HG02973 (cell line): ENCODE measurements at regions not wholly inside any gene's neighbourhood (a gene's known extent, or its start where the extent isn't known, plus 50 kb on each side); places are given as distances from the start of the nearest gene placed in this dataset.

Source experiments
- ATAC-seq: cut with Tn5 transposase; IDR thresholded peaks from one replicate; pipeline ENCODE4 v1.9.1; 2021; ENCODE audit warnings: moderate library complexity; ENCODE audit not compliant: unreplicated experiment

DNA sequence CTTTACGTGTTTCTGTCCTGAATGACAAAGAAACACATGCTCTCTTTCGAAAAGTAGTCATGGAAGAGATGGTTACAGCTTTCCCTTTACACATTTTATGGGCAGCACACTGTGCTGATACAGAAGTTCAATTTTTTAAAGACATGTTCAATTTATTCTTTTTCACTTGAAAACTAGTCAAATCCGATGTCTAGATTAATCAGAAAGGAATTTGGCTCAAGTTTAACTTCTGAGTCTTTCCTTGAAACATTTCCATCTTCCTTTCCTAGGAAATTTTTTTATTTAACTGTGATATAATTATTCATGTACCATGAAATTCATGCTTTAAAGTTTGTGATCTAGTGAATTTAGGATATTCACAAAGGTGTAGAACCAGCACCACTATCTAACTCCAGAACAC, 360.1 kb downstream of the TNS3 start:
- no peak for ATAC-seq

DNA sequence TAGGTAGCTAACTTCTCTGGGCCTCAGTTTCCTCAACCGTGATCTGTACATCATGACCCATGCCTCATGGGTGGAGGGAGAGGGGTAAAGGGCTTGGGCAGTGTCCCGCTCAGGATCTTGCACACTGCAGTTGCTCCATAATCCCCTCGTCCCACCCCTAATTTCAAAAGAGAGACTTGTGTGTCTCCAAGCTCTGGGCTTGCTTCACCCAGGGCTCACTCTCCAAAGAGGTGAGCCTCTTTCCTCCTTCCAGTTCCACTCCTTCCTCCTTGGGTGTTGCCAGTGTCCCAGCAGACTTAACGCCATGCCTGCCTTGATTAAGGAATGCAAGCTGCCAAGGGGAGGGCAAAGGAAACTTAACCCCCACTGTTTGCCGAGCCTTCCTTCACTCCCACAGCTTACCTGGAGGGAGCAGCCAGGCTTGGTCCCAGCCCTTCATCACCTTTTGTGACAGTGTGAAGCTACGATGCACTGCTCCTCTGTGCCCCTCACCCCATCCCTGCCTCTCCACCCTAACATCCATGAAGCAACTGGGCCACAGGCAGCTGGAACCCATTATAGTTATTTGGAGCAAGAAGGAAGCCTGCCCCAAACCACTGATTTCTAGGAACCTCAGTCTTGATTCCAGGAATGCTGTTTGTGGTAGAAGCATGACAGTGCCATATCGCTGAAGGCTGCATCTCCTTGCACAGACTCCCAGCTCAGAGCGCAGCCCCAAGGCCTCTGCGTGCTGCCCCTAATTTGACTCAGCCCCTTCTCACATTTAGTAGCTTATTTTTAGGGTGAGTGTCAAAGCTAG, 363.3 kb downstream of the TNS3 start:
- no peak for ATAC-seq

DNA sequence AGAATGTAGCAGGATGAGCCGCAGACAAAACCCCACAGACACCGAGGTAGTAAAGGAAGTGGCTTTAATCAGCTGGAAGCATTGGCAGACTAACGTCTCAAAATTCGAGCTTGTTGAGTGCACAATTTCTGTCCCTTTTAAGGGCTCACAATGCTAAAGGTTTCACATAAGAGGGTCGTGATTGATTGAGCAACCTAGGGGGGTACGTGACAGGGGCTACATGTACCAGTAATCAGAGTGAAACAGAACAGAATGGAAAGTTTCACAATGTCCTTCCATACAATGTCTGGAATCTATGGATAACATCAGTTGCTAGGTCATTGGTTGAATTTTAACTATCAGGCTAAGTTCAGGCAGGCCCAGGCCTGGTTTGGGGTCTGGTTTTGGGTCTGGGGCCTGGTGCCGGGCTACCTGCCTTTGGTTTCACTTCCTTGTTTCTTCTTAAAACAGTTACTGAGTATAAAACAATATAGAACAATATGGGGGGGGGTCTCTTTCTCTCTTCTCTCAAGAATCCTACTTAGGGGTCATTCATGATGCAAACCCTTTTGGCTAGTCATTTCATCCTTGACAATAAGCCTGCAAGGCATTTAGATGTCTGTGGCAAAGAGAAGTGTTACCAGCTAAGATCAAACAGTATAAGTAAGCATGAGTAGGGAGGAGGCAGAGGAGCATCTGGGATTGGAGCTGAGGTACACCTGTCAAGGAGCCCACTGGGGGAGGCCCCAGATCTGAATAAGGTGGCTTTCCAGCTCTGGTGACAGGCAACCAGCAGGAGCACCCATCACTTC, 364.1 kb downstream of the TNS3 start:
- ATAC-seq = no peak

DNA sequence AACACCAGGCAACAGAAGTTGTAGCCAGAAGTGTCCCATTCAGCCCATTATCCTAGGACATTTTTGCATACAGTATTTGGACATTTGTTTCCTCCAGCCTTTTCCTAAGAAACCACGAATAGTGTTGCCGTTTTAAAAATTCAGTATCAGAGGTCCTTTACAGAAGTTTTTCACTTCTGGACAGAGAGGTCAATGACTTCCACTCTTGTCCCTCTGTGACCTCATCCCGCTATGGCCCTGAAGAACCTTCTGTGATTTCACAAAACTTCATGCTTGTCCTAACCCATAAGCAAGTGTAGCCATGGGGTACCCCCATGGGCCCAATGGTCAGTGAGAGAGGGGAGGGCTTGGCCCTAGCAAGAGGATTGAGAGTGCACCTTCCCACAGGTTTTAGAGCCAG, 364.8 kb downstream of the TNS3 start:
- no peak for ATAC-seq

DNA sequence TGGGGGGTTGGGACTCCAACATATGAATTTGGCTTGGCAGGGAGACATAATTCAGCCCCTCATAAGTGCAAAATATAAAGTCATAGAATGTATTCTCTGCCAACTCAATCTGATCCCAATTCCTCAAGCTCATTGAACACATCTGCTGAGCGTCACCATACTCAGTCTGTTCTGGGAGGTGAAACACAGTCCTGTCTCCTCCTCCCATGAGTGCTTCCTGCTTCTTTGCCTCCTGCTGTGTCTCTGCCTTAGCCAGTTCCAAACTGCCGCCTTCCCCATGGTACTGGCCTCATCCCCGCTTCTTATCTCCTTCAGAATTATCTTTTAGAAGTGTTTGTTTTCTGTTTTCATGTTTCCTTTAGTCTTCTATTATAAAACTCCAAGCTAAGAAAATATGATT, 365.5 kb downstream of the TNS3 start:
- no peak for ATAC-seq

DNA sequence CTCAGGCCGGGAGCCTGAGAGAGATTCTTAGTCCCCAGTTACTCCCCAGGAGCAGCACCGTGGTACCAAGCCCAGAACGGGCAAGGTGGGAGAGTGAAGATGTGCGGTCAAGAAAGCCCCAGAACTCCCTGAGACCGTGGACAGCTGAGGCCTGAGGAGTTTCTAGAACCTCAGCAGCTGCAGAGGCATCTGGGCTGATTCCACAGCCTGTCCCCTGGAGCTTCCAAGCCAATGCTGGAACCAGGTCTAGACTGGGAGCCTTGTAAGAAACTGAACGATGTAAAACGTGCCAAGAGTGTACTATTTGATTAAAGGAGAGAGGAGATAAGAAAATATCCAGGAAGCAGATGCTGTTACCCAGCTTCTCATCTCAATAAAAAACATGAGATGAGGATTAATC, 366.3 kb downstream of the TNS3 start:
- ATAC-seq = no peak

DNA sequence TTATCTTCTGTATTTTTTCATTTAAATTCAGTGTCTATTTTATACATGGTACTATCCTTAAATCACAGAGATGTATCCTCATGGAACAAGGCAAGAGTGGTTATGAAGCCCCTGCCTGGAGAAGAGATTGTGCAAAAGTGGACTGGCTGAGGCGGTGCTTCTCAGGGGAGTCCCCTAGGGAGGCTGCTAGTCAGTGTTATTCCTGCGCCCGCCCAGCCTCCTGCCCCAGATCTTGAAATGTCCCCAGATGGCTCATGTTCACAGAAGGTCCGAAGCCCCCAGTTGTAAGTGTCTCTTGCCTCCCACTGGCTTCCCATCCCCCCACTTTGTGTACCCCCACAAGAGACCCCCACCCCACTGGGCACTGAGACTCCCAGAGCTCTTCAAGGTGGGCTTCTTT, 366.9 kb downstream of the TNS3 start:
- no peak for ATAC-seq

DNA sequence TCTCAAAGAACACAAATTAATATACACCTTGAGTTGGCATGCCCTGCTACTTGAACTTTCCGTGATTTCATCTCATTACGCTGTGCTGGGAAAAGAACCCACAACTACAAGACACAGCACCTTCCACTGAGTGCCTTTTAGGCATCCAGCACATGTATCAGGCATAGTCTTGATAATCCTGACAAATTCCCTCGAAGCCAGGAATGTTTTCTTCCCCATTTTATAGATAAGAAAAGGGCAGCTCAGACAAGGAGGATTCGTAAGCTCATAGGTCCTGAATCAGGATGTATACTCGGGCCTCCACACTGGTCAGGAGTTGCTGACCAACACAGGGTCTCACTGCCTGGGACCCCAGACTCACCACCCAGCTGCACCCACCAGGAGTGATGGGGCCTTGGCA, 368.6 kb downstream of the TNS3 start:
- ATAC-seq = no peak

DNA sequence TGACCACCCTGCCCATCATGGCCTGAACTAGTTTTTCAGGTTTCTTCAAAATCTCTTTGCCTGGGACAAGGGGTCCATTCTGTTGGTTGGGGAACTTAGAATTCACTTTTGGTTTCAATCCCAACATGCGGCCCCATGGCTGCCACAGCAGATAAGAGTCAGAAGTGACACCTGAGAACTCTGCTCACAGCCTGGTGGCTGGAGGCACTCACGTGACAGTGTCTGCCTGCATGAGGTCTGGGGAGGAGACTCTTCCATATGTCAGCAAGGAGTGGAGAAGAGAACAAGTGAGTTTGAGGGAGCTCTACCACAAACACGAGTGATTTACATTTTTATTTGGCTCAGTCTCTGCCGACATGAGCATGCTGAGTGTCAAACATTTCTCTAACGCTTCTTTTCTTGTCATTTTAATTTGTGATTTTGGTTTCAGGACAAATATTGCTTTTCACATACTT, 370.4 kb downstream of the TNS3 start:
- no peak for ATAC-seq

DNA sequence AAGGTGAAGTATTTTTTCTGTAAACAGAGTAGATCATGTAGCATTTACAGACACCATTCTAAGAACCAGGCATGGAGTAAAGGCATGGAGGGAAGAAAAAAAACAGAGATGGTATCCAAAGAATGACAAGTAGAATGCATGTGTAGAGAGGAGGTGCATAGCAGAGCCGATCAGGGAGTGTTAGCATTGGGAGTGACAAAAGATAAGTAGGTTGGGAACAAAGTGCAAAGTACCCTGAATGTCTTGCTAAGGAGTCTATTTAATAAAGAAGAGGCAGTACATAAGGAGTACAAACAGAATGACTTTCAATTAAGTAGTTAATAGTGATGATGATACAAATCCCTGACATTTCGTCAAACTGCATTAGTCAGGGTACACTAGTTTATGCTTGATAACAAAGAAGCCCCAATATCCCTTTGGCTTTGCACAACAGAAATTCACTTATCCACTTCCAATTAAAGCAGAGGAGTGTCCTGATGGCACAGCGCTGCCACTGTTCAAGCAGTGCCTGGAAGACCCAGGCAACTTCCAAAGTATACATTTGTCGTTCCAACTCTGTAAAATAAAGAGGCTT, 371.5 kb downstream of the TNS3 start:
- no peak for ATAC-seq

DNA sequence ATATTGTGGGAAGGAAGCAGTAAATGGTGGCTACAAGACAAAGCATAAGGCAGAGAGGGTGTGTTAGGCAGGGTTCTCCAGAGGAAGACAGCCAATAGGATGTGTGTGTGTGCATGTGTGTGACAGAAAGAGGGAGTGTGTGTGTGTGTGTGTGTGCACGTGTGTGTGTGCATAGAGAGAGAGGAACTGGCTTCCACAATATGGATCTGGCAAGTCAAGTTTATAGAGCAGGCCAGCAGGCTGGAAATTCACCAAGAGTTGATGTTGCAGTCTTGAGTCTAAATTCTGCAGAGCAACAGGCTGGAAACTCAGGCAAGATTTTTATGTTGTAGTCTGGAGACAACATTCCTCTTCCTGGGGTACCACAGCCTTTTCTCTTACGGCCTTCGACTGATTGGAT, 374.0 kb downstream of the TNS3 start:
- no peak for ATAC-seq

DNA sequence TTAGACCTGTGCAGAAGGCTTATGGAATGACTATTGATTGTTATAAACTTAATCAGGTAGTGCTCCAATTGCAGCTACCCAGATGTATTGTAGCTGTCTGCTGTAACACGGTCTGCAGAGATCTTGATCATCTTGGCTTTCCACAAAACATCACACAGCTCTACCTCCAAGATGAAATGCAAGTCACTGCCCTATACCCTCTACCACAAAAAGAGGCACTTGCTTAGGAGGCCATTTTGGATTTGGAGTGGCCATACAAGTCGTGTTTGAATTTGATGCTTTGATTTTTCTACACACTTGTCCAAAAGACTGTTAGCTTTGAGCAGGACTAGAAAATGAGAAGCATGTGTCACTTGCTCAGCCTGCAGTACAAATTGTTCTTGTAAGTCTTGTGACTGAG, 377.2 kb downstream of the TNS3 start:
- ATAC-seq = no peak

DNA sequence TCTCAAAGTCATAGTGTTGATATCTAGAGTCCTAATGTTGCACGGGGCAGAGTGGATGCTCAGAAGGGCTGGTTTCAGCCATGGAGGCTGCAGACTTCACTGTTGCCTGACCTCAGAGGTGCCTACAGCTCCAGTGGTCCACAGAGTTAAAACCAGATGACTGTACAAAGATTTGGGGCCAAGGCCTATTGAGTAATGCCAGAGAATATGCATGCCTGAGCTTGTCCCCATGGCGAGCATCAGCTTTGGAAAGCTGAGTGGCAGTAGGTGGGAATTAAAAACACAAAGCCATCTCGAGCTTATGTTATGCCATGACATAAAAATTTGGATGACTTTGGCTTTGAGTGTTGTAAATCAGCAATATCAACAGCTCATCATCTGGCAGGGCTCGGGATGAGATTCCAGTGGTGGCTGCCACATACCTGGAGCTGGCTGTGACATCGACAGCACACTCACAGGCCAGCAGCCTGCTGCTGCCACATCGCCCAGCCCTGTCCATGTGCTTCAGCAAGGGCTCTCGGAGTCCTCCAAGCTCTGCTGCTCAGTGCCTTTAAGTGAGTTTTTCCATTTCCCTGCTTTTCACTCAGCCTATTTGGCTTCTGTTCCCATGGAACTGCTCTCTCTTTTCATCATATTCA, 379.6 kb downstream of the TNS3 start:
- ATAC-seq = no peak

DNA sequence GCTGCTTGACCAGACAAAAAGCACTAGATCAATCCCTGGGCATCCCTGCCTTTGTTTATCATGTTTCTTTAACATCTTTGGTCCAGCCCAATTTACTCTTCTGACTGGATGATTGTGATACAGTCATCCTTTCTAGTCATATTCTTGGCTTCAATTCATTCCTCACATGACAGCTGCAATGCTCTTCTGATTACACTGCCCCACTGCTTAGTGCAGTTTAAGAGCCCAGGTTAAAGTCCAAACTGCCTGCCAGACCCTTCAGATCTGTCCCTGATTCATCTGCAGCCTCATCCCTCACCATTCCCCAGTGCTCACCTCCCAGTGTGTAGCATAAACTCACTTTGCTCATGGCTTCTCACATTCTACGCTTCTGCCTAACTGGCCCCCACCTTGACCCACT, 383.8 kb downstream of the TNS3 start:
- no peak for ATAC-seq

DNA sequence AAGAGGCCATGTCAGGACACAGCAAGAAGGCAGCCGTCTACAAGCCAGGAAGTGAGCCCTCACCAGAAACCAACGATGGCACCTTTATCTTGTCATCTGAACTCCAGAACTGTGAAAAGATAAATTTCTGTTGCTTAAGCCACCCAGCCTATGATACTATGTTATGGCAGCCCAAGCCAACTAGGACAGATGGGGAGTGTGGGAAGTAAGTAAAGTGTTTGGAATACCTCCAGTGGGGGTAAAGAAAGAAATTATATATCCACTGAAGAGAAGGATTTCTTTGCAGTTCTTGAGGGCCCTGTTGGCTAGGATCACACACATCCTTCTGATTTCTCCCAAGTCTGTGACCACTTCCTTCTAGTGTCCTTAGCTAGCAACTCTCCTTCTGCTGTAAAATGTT, 384.4 kb downstream of the TNS3 start:
- ATAC-seq = no peak

DNA sequence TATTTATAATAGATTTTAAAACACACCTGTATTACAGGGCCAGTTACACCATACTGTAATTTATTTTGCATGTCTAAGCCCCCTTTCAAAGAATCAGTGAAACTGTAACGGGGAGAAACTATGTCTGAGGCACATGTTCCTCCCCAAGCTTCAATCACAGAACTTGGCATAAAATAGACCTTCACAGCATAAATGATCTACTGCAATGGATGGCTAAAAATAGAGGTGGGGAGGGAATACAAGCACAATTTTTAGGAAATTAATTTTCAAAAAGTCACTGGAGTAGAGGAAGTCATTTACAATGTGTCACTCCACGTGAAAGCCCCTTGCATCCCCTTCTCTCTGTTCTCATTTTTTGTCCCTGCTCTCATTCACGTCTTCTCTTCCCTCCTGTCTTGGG, 385.2 kb downstream of the TNS3 start:
- no peak for ATAC-seq

DNA sequence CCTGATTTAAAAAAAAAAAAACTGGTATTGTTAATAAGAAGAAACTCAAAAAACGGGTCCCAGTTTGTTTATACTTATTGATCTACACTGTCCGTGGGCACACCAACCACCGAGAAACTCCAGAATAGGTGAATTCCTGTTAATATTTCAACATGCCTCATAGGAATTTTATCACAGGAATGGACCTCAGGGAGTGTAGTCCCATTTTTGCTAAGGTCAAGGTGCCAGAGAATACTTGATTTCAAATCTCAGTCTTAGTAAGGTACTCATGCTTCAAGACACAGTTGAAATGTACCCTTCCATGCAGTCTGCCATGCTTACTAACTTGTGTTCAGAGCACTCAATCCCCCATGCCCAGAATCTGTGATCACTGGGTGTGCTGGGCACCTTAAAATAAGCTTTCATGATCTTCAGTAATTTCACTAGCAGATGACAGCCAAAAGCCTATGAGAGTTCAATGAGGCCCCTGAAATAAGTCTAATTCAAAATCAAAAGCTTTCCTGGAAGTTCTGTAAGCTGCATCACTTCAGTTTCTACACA, 385.7 kb downstream of the TNS3 start:
- ATAC-seq = no peak

DNA sequence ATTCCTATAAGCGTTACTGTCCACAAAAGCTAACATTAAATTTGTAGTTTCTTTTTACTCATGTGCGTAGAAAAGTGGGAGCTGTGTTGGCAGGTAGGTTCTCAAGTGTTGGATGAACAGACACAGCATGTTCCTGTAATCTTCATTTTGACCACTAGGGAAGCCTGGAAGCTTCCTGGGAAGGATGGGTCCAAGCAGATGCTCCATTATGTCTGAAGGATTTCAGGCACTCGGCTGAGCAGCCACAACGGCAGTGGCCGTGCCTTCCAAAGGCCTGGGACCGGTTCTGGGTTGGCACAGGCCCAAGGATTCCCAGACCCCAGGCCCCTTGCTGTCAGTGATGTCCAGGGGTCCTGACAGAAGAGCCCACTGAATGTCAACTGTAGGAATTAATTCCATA, 386.3 kb downstream of the TNS3 start:
- ATAC-seq = no peak

DNA sequence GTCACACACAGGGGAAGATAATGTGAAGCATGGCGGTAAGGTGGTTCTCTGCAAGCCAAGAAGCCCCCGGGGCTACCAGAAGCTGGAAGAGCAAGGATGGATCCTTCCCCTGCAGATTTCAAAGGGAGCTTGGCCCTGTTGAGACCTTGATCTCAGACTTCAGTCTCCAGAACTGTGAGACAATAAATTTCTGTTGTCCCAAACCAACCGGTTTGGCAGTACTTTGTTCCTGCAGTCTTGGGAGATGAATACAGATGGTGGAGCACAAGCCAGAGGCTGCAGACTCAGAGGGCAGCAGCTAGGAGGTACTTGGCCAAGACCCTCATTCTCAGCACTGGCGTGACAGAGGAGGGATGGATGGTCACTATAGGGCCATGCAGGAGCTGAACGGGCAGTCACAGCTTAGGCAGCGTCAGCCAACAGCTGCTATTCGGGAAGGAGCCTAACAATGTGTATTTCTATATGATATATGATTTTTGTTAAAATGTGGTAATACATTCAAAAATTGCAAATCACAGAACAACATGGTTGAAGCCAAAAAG, 387.3 kb downstream of the TNS3 start:
- ATAC-seq = no peak

DNA sequence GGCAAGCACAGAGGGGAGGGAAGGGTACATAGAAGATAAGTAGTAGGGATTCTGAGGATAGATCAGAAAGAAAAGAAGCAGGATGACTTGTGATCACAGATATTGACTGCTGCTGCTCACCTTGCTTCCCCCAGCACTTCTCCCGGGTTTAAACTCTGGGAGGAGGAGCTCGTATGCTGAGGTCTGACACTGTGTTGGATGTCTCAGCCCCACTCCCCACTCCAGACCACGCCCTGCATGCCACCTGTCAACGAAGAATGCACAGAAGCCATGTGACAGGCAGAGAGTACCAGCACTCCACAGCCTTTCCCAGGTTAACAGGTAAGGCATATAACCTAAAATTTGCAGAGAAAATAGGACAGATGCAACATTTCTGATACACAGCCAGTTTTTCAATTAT, 388.9 kb downstream of the TNS3 start:
- ATAC-seq = no peak

DNA sequence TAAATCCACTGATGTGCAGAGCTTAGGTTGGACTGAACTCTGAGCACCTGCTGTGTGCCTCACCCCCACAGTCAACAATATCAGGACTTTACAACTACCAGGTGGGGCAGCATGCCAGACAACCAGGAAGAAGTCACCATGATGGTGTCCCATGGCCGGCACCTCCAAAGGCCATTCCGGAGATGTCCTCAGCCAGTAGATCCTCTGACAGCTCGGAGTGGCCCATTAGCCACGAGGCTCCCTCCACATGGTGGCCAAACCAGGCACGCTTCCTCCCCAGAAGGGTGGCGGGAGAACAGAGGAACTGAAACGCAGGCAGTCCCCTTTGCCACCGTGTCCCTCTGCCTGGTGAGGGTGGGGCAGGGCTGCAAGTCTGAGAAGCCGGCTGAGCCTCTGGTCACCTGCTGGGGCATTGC, 390.0 kb downstream of the TNS3 start:
- no peak for ATAC-seq
